ENCODE measurements at regions not wholly inside any gene's neighbourhood (a gene's known extent, or its start where the extent isn't known, plus 50 kb on each side); places are given as distances from the start of the nearest gene placed in this dataset.

DNA sequence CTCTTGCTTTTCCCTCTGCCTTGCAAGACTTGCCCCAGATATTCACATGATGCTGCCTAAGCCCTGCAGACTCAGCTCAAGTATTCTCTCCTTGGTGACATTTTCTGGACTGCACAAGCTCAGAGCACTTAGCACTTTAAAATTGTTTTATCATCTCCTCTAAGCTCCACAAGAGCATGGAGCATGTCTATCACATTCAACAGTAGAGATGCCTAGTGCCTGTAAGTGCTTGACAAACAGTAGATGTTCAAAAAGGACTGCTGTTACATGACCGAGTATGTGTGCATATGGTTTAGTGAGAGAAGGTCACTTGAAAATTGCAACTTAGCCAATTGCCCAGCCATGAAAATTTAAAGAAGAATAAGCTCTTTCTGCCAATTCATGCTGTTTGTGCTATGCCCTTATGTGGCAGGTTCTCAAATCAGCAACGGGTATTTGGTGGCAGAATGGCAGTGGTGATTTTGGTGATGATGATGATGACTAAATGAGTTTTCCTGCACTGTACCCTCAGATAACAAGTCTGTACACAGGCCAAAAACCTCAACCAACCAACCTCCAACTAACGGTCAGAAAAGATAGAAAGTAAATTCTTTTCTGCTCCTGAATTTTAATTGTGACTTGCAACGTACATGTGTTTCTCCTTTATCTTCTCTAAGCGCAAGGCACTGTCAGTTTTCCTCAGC lies 647.2 kb upstream of the UBE2E2 start:
- H2BK12ac ChIP-seq (ENCODE audit: insufficient read length, low read depth, low read length), result no peak overlapping the region
- no peak overlapping the region for H3K56ac ChIP-seq (ENCODE audit: insufficient read length, low read depth, low read length)
- H3K9ac ChIP-seq (ENCODE audit: extremely low read depth, insufficient read length, low read length), result no peak overlapping the region
- H3K23ac ChIP-seq (ENCODE audit: insufficient read length, low read depth, low read length), result no peak overlapping the region
- no peak overlapping the region for H3K4ac ChIP-seq (ENCODE audit: low read depth, low read length)
- H4K8ac ChIP-seq (replicated peaks; ENCODE audit: insufficient read length, low read depth, low read length), result no peak overlapping the region
- no peaks in the 10 kb centered on the region for H3K4me1 Mint-ChIP-seq
- H3K4me2 ChIP-seq (ENCODE audit: insufficient read depth, insufficient read length, low read length), result no peak overlapping the region
- no CpG with 5 or more reads among the region's 5 CpGs for WGBS (ENCODE audit: extremely low coverage, insufficient read length, low lambda C conversion rate)
- H2BK120ac ChIP-seq (ENCODE audit: low read depth, low read length, poor library complexity, severe bottlenecking), result no peak overlapping the region
- no peak overlapping the region for H4K91ac ChIP-seq (ENCODE audit: insufficient read length, low read depth, low read length)
- H3K4me1 ChIP-seq (ENCODE audit: insufficient read depth, low read length), result no peaks in the 10 kb centered on the region
- no peaks in the 10 kb centered on the region for H3K23me2 ChIP-seq (ENCODE audit: insufficient read length, low read depth, low read length, poor library complexity, severe bottlenecking)
- no peak overlapping the region for H3K14ac ChIP-seq (ENCODE audit: insufficient read depth, low read length)
- H3K27me3 ChIP-seq (ENCODE audit: insufficient read depth, low read length), result no peaks in the 10 kb centered on the region
- H3K36me3 Mint-ChIP-seq (ENCODE audit: insufficient read depth in 1 of 3, low read depth in 3 of 3), result no peaks in the 10 kb centered on the region
- DNase-seq, result no peak
- no peaks in the 10 kb centered on the region for H4K20me1 ChIP-seq (ENCODE audit: control insufficient read depth, insufficient read depth, insufficient read length)
- H3K27me3 Mint-ChIP-seq (ENCODE audit: low read depth), result no peaks in the 10 kb centered on the region
- H3K27ac ChIP-seq (ENCODE audit: insufficient read length, low read depth, low read length), result no peak overlapping the region
- H3K4me3 Mint-ChIP-seq, result no peak overlapping the region
- H2AK5ac ChIP-seq (ENCODE audit: insufficient read length, low read length), result no peak overlapping the region
- no peak overlapping the region for H2BK5ac ChIP-seq (ENCODE audit: insufficient read length, low read length)
- H3K79me2 ChIP-seq (ENCODE audit: insufficient read depth, low read length), result no peaks in the 10 kb centered on the region
- no peaks in the 10 kb centered on the region for H3K9me3 ChIP-seq (ENCODE audit: control insufficient read depth, low read depth, low read length)
- H4K5ac ChIP-seq (ENCODE audit: insufficient read length, low read depth, low read length), result no peak overlapping the region
- no peak overlapping the region for H2BK20ac ChIP-seq (ENCODE audit: low read depth, low read length, poor library complexity, severe bottlenecking)
- no peak overlapping the region for H2BK15ac ChIP-seq (ENCODE audit: low read depth, low read length)
- H3K79me1 ChIP-seq (ENCODE audit: insufficient read depth, low read depth, low read length, poor library complexity, severe bottlenecking), result no peaks in the 10 kb centered on the region
- no peak overlapping the region for H3K27ac Mint-ChIP-seq
- H2AFZ ChIP-seq (ENCODE audit: low read length), result no peak overlapping the region
- H3T11ph ChIP-seq (ENCODE audit: low read length), result no peak overlapping the region
- no peaks in the 10 kb centered on the region for H3K9me3 Mint-ChIP-seq
- H3K18ac ChIP-seq (ENCODE audit: insufficient read length, low read depth, low read length), result no peak overlapping the region
- TF ChIP-seq, protein P1, sequence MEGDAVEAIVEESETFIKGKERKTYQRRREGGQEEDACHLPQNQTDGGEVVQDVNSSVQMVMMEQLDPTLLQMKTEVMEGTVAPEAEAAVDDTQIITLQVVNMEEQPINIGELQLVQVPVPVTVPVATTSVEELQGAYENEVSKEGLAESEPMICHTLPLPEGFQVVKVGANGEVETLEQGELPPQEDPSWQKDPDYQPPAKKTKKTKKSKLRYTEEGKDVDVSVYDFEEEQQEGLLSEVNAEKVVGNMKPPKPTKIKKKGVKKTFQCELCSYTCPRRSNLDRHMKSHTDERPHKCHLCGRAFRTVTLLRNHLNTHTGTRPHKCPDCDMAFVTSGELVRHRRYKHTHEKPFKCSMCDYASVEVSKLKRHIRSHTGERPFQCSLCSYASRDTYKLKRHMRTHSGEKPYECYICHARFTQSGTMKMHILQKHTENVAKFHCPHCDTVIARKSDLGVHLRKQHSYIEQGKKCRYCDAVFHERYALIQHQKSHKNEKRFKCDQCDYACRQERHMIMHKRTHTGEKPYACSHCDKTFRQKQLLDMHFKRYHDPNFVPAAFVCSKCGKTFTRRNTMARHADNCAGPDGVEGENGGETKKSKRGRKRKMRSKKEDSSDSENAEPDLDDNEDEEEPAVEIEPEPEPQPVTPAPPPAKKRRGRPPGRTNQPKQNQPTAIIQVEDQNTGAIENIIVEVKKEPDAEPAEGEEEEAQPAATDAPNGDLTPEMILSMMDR (conservative IDR thresholded peaks at IDR 0.05), result no peak
